ENCODE measurements at regions not wholly inside any gene's neighbourhood (a gene's known extent, or its start where the extent isn't known, plus 50 kb on each side); places are given as distances from the start of the nearest gene placed in this dataset.
"Not testable (repeated sequence)": the region's sequence is repeated elsewhere in the genome, so short reads cannot be mapped to it uniquely, and the experiment has no call there.

DNA sequence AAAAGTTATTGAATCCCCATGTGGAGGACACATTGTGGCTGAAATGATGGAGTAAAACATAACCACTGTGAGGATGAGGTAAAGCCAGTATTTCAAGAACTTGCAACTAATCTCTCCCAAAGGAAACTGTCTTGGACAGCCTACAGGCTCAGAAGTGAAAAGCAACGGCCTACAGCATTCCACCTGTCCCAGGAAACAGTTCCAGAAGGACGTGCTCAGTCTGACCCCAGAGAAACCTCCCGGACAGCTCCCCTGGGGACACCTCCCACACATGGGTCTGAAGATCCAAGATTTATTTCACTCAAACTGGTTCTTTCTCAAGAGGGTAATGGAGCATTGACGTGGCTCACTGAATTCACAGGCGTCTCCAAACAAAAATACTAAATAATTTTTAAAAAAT, 115.0 kb upstream of the VOPP1 start:
- WGBS, 2 donors, result 45 to 76% methylated on average over 2 of the region's 5 CpGs
- intact Hi-C loops (cut with DNase I; ENCODE audit: low total_unique reads); H3K36me3 ChIP-seq (ENCODE audit: low read depth, missing control alignments); H3K9me3 ChIP-seq; H3K27me3 ChIP-seq; H3K27ac ChIP-seq; DNase-seq; H3K4me3 ChIP-seq: not testable (repeated sequence)
- H3K4me1 ChIP-seq, result peaks cover 13% of the 10 kb centered on the region

DNA sequence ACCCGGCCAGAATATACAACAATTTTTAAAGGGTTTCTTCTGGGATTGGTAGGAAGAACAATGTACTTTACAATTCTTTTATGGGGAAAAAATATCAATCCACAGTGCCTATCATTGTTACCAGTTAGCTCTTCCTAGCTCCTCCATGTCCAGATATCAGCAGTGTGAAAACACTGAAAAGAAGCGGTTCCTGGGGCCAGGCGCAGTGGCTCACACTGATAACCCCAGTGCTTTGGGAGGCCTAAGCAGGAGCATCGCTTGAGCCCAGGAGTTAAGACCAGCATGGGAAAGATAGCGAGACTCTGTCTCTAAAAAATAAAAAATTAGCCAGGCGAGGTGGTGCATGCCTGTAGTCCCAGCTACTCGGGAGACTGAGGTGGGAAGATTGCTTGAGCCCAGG, 114.5 kb upstream of the VOPP1 start:
- 71 to 79% methylated on average over 7 of the region's 7 CpGs for WGBS, 2 donors
- intact Hi-C loops (cut with DNase I; ENCODE audit: low total_unique reads); H3K36me3 ChIP-seq (ENCODE audit: low read depth, missing control alignments); H3K27ac ChIP-seq; H3K9me3 ChIP-seq; H3K27me3 ChIP-seq; DNase-seq; H3K4me3 ChIP-seq: not testable (repeated sequence)
- H3K4me1 ChIP-seq, result peaks cover 13% of the 10 kb centered on the region

DNA sequence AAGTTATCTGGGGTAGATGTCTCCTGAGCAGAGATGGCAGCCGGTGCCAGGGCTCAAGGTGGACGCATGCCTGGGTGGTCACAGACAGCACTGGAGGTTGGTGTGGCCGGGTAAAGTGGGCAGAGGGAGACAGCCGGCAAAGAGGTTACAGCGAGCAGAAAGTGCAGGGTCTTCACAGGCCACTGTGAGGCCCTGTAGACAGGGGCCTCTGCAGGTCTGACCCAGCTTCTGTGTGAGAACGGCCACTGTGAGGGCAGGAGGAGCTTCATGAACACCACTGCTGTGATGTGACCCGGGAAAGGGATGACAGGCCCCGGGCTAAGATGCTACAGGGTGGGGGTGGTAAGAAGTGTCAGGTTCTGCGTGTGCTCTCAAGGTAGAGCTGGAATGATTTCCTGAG, 111.2 kb upstream of the VOPP1 start:
- H3K9me3 ChIP-seq; DNase-seq; H3K4me1 ChIP-seq; intact Hi-C loops (cut with DNase I; ENCODE audit: low total_unique reads); H3K27ac ChIP-seq; H3K4me3 ChIP-seq; H3K36me3 ChIP-seq (ENCODE audit: low read depth, missing control alignments); H3K27me3 ChIP-seq: not testable (repeated sequence)
- WGBS, 2 donors, result 84 to 94% methylated on average over 9 of the region's 9 CpGs

DNA sequence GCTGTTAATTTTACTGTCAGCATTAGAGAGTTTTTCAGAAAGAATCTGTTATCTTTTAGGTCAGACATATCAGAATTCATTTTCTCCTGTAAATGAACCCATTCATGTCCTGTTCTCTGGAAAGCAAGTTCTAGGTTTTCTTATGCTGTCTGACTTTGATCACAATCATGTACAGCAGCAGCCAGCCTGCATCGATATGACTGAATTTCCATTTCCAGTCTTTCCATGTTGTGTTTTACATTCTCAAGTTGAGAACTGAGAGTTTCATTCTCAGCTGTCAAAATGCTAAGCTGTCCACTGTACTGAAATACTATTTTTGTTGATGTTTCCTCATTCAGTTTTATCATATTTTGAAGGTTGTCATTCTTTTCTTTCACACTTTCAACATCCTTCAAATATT, 103.3 kb upstream of the VOPP1 start:
- H3K36me3 ChIP-seq (ENCODE audit: low read depth, missing control alignments); DNase-seq; H3K9me3 ChIP-seq; H3K27ac ChIP-seq; H3K27me3 ChIP-seq; intact Hi-C loops (cut with DNase I; ENCODE audit: low total_unique reads); H3K4me1 ChIP-seq; H3K4me3 ChIP-seq: not testable (repeated sequence)
- 88 to 100% methylated on average over 1 of the region's 1 CpG for WGBS, 2 donors

DNA sequence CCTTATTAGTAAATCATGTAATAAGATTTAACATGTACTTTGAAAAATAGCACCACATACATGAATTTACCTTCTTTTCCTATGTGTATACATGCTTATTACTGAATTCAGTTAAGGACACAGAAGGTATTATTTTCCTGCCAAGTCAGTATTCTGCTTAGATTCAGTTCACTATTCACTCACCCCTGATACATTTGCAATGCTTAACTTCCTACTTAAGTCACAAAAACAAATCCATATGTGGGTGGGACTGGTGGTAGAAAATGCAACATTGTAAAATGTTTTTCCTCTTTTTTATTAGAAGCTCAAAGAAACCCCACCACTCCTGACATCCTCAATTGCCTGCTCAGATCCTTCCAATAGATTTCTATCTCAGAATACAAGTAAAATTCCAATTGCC, 101.2 kb upstream of the VOPP1 start:
- H3K4me1 ChIP-seq; H3K36me3 ChIP-seq (ENCODE audit: low read depth, missing control alignments); intact Hi-C loops (cut with DNase I; ENCODE audit: low total_unique reads); H3K9me3 ChIP-seq; H3K4me3 ChIP-seq; H3K27ac ChIP-seq; H3K27me3 ChIP-seq; DNase-seq: not testable (repeated sequence)

DNA sequence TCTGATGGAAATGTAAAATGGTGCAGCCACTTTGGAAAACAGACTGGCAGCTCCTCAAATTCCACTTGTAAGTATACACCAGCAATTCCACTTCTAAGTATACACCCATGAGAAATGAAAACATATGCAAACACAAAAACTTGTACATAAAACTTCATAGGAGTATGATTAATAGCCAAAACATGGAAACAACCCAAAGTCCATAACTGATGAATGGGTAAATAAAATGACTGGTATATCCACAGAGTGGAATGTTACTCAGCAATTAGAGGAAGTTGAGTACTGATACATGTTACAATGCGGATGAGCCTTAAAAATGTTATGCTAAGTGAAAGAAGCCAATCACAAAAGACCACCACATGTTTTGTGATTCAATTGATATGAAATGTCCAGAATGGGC, 99.8 kb upstream of the VOPP1 start:
- H3K27me3 ChIP-seq; H3K4me1 ChIP-seq; H3K27ac ChIP-seq; intact Hi-C loops (cut with DNase I; ENCODE audit: low total_unique reads); DNase-seq; H3K36me3 ChIP-seq (ENCODE audit: low read depth, missing control alignments); H3K4me3 ChIP-seq; H3K9me3 ChIP-seq: not testable (repeated sequence)
- 95 to 100% methylated on average over 1 of the region's 1 CpG for WGBS, 2 donors

DNA sequence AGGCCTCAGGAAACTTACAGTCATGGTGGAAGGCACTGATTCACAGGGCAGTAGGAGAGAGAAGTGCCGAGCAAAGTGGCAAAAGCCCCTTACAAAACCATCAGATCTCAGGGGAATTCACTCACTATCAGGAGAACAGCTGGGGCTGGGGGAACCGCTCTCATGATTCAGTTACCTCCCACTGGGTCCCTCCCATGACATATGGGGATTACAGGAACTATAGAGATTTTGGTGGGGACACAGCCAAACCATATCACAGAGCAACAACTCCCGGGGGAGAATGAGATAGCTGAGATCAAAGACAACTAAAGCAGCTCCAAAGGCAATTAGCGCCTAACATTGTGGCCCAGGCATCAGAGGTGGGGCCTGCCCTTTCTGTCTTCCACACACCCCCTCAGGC, 85.4 kb upstream of the VOPP1 start:
- no peak overlapping the region for H3K27ac ChIP-seq
- H3K27me3 ChIP-seq, result no peaks in the 10 kb centered on the region
- no peaks in the 10 kb centered on the region for H3K36me3 ChIP-seq (ENCODE audit: low read depth, missing control alignments)
- no peak for DNase-seq
- intact Hi-C loops (cut with DNase I; ENCODE audit: low total_unique reads), result no loop called here
- no peak for TF ChIP-seq POLR2A (IDR thresholded peaks at IDR 0.05)
- TF ChIP-seq, protein P1, sequence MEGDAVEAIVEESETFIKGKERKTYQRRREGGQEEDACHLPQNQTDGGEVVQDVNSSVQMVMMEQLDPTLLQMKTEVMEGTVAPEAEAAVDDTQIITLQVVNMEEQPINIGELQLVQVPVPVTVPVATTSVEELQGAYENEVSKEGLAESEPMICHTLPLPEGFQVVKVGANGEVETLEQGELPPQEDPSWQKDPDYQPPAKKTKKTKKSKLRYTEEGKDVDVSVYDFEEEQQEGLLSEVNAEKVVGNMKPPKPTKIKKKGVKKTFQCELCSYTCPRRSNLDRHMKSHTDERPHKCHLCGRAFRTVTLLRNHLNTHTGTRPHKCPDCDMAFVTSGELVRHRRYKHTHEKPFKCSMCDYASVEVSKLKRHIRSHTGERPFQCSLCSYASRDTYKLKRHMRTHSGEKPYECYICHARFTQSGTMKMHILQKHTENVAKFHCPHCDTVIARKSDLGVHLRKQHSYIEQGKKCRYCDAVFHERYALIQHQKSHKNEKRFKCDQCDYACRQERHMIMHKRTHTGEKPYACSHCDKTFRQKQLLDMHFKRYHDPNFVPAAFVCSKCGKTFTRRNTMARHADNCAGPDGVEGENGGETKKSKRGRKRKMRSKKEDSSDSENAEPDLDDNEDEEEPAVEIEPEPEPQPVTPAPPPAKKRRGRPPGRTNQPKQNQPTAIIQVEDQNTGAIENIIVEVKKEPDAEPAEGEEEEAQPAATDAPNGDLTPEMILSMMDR (IDR thresholded peaks at IDR 0.05), result no peak
- 59 to 72% methylated on average over 4 of the region's 4 CpGs for WGBS, 2 donors
- H3K4me1 ChIP-seq, result no peaks in the 10 kb centered on the region
- no peaks in the 10 kb centered on the region for H3K9me3 ChIP-seq
- no peak overlapping the region for H3K4me3 ChIP-seq

DNA sequence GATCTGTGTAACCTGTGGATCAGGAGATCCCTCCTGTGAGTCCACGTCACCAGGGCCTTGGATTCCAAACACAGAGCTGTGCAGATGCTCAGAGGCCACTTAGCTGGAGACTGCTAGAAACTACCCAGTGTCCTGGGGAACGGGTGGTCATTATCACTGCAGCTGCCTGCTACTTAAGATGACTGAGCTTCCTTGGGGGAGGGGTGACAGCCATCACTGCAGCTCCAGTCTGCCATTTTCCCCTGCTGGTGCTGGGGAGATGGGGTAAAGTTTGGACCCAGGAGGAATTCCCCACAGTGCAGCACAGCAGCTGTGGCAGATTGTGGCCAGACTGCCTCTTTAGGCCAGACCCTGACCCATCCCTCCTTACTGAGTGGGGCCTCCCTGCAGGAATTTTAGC, 78.8 kb upstream of the VOPP1 start:
- H3K4me1 ChIP-seq, result no peaks in the 10 kb centered on the region
- TF ChIP-seq POLR2A (IDR thresholded peaks at IDR 0.05), result no peak
- TF ChIP-seq, protein P1 (IDR thresholded peaks at IDR 0.05), result no peak
- no peak for DNase-seq
- intact Hi-C loops (cut with DNase I; ENCODE audit: low total_unique reads), result no loop called here
- 90% methylated on average over 2 of the region's 2 CpGs for WGBS, 2 donors
- H3K4me3 ChIP-seq, result no peak overlapping the region
- H3K27me3 ChIP-seq, result no peaks in the 10 kb centered on the region
- no peaks in the 10 kb centered on the region for H3K36me3 ChIP-seq (ENCODE audit: low read depth, missing control alignments)
- no peak overlapping the region for H3K27ac ChIP-seq
- H3K9me3 ChIP-seq, result no peaks in the 10 kb centered on the region
